Hepatocyte (in vitro differentiated cells): ENCODE measurements at regions not wholly inside any gene's neighbourhood (a gene's known extent, or its start where the extent isn't known, plus 50 kb on each side); places are given as distances from the start of the nearest gene placed in this dataset.
"Not testable (repeated sequence)": the region's sequence is repeated elsewhere in the genome, so short reads cannot be mapped to it uniquely, and the experiment has no call there.

ENCODE experiments used
- DNase-seq: peaks from one replicate; pipeline ENCODE4 v3.0.0-alpha.2; 2016; ENCODE audit warnings: low spot score
- H2AFZ ChIP-seq: fragments of 200-600 bp; sonication (generic); 2 replicates; pipeline ENCODE4 v1.6.0; 2016; ENCODE audit warnings: antibody characterized with exemption, mild to moderate bottlenecking
- H3K27ac ChIP-seq: fragments of 200-600 bp; sonication (generic); 2 replicates; pipeline ENCODE4 v1.5.1; 2016; ENCODE audit warnings: mild to moderate bottlenecking
- H3K27me3 ChIP-seq: fragments of 200-600 bp; sonication (generic); 2 replicates; pipeline ENCODE4 v1.6.1; 2016
- H3K36me3 ChIP-seq: fragments of 200-600 bp; sonication (generic); replicated peaks from 2 replicates; pipeline ENCODE4 v1.5.1; 2016; ENCODE audit warnings: low read depth; ENCODE audit not compliant: insufficient read depth
- H3K4me1 ChIP-seq: fragments of 200-600 bp; sonication (generic); 2 replicates; pipeline ENCODE4 v1.5.1; 2016; ENCODE audit warnings: mild to moderate bottlenecking, moderate library complexity; ENCODE audit not compliant: insufficient read depth
- H3K4me2 ChIP-seq: fragments of 200-600 bp; sonication (generic); 2 replicates; pipeline ENCODE4 v1.6.0; 2016
- H3K4me3 ChIP-seq: fragments of 200-600 bp; sonication (generic); 2 replicates; pipeline ENCODE4 v1.5.1; 2016; ENCODE audit warnings: mild to moderate bottlenecking
- H3K79me2 ChIP-seq: fragments of 200-600 bp; sonication (generic); 2 replicates; pipeline ENCODE4 v1.6.0; 2017; ENCODE audit warnings: mild to moderate bottlenecking
- H3K9me2 ChIP-seq: fragments of 200-600 bp; sonication (generic); replicated peaks from 2 replicates; pipeline ENCODE4 v1.6.0; 2017; ENCODE audit warnings: mild to moderate bottlenecking; ENCODE audit not compliant: insufficient read depth
- H3K9me3 ChIP-seq: fragments of 200-600 bp; sonication (generic); 2 replicates; pipeline ENCODE4 v1.5.1; 2016; ENCODE audit warnings: low read depth, mild to moderate bottlenecking
- H4K20me1 ChIP-seq: fragments of 200-600 bp; sonication (generic); 2 replicates; pipeline ENCODE4 v1.6.0; 2016; ENCODE audit warnings: mild to moderate bottlenecking; ENCODE audit not compliant: insufficient read depth, poor library complexity, severe bottlenecking
- EZH2 ChIP-seq: fragments of 200-600 bp; sonication (generic); IDR thresholded peaks from 2 replicates; pipeline ENCODE4 v1.6.1; 2016; ENCODE audit warnings: antibody characterized with exemption, mild to moderate bottlenecking, borderline replicate concordance
- EZH2phosphoT487 ChIP-seq: fragments of 200-600 bp; sonication (generic); IDR thresholded peaks from one replicate; pipeline ENCODE4 v1.6.1; 2018; ENCODE audit warnings: antibody characterized with exemption, mild to moderate bottlenecking, low read depth, moderate library complexity; ENCODE audit not compliant: unreplicated experiment, severe bottlenecking
- WGBS: methylation state at CpG from one replicate; pipeline ENCODE4 v1.1.6; 2016; ENCODE audit warnings: low lambda C conversion rate; ENCODE audit errors: missing lambda C conversion rate; 5-methylcytosine and 5-hydroxymethylcytosine counted together
- TF ChIP-seq, protein P1 (sequence below): fragments of 200-600 bp; sonication (generic); IDR thresholded peaks from 2 replicates; pipeline ENCODE4 v1.5.1; 2016; ENCODE audit warnings: antibody characterized with exemption, mild to moderate bottlenecking; ENCODE audit not compliant: poor library complexity

DNA sequence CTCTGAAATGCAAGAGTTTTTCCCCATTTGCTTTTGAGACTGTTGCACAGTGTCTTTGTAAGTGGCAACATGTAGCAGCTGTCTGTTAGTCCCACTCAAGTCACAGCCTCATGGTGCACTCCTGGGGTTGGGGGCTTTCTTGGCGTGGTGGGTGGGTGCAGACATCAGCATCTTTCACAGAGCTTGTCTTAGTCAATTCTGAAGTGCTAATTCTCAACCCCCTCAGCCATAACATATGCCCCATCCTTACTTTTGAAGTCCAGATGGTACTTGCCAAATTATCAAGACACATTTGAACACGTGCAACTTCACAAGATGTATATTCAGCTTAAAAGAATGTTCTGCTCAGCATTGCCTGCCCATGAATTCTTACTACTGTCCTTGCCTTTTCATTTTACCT, 87.1 kb downstream of the VCAM1 start:
- WGBS = 67% methylated on average over 2 of the region's 2 CpGs
- TF ChIP-seq, protein P1, sequence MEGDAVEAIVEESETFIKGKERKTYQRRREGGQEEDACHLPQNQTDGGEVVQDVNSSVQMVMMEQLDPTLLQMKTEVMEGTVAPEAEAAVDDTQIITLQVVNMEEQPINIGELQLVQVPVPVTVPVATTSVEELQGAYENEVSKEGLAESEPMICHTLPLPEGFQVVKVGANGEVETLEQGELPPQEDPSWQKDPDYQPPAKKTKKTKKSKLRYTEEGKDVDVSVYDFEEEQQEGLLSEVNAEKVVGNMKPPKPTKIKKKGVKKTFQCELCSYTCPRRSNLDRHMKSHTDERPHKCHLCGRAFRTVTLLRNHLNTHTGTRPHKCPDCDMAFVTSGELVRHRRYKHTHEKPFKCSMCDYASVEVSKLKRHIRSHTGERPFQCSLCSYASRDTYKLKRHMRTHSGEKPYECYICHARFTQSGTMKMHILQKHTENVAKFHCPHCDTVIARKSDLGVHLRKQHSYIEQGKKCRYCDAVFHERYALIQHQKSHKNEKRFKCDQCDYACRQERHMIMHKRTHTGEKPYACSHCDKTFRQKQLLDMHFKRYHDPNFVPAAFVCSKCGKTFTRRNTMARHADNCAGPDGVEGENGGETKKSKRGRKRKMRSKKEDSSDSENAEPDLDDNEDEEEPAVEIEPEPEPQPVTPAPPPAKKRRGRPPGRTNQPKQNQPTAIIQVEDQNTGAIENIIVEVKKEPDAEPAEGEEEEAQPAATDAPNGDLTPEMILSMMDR = no peak
- no peak for TF ChIP-seq EZH2
- no peak for TF ChIP-seq EZH2phosphoT487
- H3K27me3 ChIP-seq = no peaks in the 10 kb centered on the region
- H3K79me2 ChIP-seq = no peaks in the 10 kb centered on the region
- no peaks in the 10 kb centered on the region for H3K36me3 ChIP-seq
- H3K9me2 ChIP-seq = no peaks in the 10 kb centered on the region
- H3K27ac ChIP-seq = no peak overlapping the region
- no peak for DNase-seq
- no peaks in the 10 kb centered on the region for H3K9me3 ChIP-seq
- no peaks in the 10 kb centered on the region for H4K20me1 ChIP-seq
- H2AFZ ChIP-seq = no peak overlapping the region
- no peaks in the 10 kb centered on the region for H3K4me1 ChIP-seq
- H3K4me2 ChIP-seq = no peak overlapping the region
- H3K4me3 ChIP-seq = no peak overlapping the region

DNA sequence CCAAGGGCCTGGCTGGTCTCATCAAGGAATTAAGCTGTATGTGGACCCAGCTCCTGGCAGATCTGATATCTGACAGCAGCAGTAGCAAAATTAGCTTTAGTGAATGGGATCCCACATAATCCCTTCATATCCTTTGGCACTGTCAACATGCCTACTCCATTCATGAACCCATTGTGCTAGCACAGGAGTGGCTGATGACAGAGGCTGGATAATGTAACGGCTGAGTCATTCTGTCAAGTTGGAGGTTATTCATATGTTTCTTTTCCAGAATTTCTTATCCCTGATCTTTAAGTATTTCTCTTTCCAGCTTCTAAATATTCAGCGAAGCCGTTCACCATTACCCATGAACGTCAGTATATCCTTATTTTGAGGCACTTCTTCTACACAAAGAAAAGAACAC, 84.3 kb downstream of the EXTL2 start:
- no peaks in the 10 kb centered on the region for H3K9me3 ChIP-seq
- no peak overlapping the region for H3K4me3 ChIP-seq
- H3K79me2 ChIP-seq = no peaks in the 10 kb centered on the region
- no peak for DNase-seq
- no peaks in the 10 kb centered on the region for H3K36me3 ChIP-seq
- TF ChIP-seq, protein P1 = no peak
- no peak for TF ChIP-seq EZH2phosphoT487
- 87% methylated on average over 4 of the region's 4 CpGs for WGBS
- no peak overlapping the region for H3K4me2 ChIP-seq
- H3K27me3 ChIP-seq = no peaks in the 10 kb centered on the region
- H3K4me1 ChIP-seq = no peaks in the 10 kb centered on the region
- H3K27ac ChIP-seq = no peak overlapping the region
- H3K9me2 ChIP-seq = no peaks in the 10 kb centered on the region
- no peak overlapping the region for H2AFZ ChIP-seq
- no peaks in the 10 kb centered on the region for H4K20me1 ChIP-seq

DNA sequence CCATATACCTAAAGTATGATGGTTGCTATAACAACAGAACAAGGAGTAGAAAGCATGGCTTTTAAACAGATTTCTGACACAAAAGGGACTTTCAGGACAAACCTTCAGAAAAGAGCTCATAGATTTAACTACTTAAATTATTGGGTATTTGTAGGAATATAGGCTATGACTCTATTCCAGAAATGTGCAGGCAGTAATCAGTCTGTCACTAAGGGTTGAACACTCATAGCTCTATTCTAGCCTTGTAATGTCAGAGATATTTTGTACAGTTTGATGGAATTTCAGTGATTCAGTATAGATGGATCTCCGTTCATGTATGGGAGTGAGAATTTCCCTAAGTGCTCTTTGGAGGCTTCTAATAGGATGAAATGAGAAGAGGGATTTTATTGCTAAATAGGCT, 82.8 kb downstream of the EXTL2 start:
- H3K4me3 ChIP-seq = no peak overlapping the region
- H3K4me1 ChIP-seq = no peaks in the 10 kb centered on the region
- no peaks in the 10 kb centered on the region for H3K79me2 ChIP-seq
- H2AFZ ChIP-seq = no peak overlapping the region
- H3K9me3 ChIP-seq = no peaks in the 10 kb centered on the region
- H3K4me2 ChIP-seq = no peak overlapping the region
- H4K20me1 ChIP-seq = no peaks in the 10 kb centered on the region
- no peak for DNase-seq
- H3K27me3 ChIP-seq = no peaks in the 10 kb centered on the region
- WGBS = 74% methylated on average over 1 of the region's 1 CpG
- H3K27ac ChIP-seq = no peak overlapping the region
- H3K9me2 ChIP-seq = no peaks in the 10 kb centered on the region
- no peaks in the 10 kb centered on the region for H3K36me3 ChIP-seq
- TF ChIP-seq EZH2phosphoT487 (no peak), EZH2 (no peak)
- TF ChIP-seq, protein P1 = no peak

DNA sequence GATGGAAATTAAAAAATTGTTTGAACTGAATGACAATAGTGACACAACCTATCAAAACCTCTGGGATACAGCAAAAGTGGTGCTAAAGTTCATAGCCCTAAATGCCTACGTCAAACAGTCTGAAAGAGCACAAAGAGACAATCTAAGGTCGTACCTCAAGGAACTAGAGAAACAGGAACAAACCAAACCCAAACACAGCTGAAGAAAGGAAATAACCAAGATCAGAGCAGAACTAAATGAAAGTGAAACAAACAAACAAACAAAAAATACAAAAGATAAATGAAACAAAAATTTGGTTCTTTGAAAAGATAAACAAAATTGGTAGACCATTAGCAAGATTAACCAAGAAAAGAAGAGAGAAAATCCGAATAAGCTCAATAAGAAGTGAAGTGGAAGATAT, 79.7 kb downstream of the EXTL2 start:
- 84% methylated on average over 3 of the region's 3 CpGs for WGBS
- H3K4me2 ChIP-seq = not testable (repeated sequence)

More for the DNA sequence above, 79.7 kb downstream of the EXTL2 start:
- DNase-seq, H3K79me2 ChIP-seq, H3K9me3 ChIP-seq, H3K9me2 ChIP-seq, H3K36me3 ChIP-seq, H3K4me1 ChIP-seq, H2AFZ ChIP-seq, H3K27me3 ChIP-seq, H3K27ac ChIP-seq, H3K4me3 ChIP-seq, H4K20me1 ChIP-seq: not testable (repeated sequence)
